ENCODE measurements at regions not wholly inside any gene's neighbourhood (a gene's known extent, or its start where the extent isn't known, plus 50 kb on each side); places are given as distances from the start of the nearest gene placed in this dataset.
"Not testable (repeated sequence)": the region's sequence is repeated elsewhere in the genome, so short reads cannot be mapped to it uniquely, and the experiment has no call there.

- no peak for DNase-seq
These were observed 417.1 kb downstream of the SOCS6 start for GRCh38 chr18:70705831-70706416.

GRCh38 chr18:70700496-70700895 lies 411.7 kb downstream of the SOCS6 start:
- DNase-seq, result no peak

DNA sequence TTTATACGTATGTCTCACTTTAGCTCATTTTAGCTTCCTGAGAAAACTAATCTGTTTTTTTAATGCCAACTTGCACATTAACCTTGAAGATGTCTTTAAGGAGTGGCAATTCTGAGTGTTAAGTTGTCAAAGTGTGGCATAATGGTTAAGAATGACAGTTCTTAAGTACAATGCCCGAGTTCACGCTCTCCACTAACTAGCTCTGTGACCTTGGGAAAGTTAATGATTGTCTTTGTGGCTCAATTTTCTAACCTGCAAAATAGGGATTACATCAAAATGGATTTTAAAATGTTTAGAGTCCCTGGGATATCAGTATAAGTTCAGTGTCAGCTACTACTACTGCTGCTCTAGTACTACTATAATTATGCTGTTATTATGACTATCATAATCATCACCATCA lies 409.7 kb downstream of the SOCS6 start:
- DNase-seq, result no peak

DNA sequence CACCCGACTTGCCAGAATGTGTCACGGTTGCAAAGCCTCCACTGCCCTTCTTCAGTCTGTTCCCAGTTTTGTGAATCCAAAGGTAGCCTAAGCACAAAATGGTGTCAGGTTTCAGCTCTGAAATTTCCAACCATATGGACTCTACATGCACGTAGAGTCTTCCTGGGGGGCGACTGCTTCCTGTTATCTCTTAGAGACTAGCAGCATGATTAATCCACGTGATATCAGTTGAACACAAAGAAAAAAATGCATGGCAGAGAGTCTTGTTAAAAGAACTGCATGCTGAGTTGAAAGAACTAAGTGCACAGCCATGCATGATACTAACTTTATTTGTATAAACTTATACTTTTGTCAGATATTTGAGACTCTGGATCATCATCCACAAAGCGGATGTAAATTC lies 404.4 kb downstream of the SOCS6 start:
- no peak for DNase-seq

DNA sequence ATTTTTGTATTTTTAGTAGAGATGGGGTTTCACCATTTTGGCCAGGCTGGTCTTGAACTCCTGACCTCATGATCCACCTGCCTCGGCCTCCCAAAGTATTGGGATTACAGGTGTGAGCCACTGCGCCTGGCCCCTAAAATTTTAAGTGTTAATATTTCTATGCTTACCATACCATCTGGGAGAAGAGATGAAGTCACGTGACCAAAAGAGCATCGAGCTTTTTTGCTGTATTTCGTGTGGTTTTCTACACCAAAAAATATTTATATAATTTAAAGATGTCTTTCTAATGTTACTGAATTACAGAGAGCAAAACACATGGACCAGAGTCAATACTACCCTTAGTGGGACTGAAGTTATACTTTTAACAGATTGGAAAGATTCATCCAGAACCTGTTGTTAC lies 400.9 kb downstream of the SOCS6 start:
- not testable (repeated sequence) for DNase-seq

- no peak for DNase-seq
These were observed 399.4 kb downstream of the SOCS6 start for GRCh38 chr18:70688286-70688685.

DNA sequence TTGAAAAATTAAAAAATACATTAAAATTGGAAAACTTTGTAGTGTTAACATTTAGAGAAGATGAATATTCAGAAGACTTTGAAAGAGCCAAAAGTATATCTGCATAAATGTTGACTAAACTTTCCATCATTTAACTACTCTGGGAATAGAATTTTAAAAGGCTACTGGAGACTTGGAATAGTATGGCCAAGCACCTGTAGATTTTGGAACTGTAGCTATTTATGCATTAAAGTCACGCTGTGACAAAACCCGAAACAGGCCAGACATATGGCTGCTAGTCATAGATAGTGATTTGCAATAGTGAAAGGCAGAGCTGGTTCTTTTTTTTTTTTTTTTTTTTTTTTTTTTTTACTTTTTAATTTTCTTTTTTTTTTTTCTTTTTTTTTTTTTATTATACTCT lies 396.0 kb downstream of the SOCS6 start:
- DNase-seq, result no peak

GRCh38 chr18:70683263-70683662 lies 394.4 kb downstream of the SOCS6 start:
- DNase-seq, result peak; percentile 52

- DNase-seq, result no peak
These were observed 386.1 kb downstream of the SOCS6 start for GRCh38 chr18:70674896-70675295.

DNA sequence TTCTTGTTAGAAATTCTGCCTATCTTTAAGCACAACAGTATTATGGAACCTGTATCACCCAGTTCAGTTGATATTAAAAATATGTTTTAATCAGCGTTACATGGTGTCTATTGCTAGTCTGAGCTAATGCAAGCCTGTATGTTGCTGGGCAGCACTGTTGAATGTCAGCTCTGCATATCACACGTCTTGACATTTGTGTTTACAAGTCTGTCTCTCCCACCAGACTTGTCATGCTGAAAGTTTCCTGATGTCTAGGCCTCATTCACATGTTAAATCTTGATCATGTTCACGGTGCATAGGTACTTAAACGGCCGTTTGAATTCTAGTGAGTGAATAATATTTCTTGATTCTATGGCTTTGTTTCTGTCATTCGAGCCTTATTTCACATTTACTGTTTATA lies 385.0 kb downstream of the SOCS6 start:
- DNase-seq, result no peak

DNA sequence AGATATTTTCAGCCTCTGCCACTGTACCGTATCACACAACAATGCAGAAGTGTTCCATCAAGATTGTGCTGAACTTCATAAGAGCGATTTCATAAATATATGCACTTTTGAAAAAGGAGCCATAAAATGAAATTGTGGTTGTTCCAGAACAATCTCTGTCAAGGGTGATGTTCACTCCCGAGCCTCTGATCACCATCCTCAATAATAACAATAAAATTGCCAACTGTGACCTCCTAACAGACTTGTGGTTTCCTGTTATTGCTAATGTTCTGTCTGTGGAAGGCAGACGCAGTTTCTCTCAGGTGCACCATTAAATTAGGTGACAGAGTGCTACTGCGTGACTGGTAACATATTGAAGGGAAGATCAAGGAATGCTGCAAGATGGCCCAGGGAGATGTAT lies 383.7 kb downstream of the SOCS6 start:
- peak; percentile 74 for DNase-seq

DNA sequence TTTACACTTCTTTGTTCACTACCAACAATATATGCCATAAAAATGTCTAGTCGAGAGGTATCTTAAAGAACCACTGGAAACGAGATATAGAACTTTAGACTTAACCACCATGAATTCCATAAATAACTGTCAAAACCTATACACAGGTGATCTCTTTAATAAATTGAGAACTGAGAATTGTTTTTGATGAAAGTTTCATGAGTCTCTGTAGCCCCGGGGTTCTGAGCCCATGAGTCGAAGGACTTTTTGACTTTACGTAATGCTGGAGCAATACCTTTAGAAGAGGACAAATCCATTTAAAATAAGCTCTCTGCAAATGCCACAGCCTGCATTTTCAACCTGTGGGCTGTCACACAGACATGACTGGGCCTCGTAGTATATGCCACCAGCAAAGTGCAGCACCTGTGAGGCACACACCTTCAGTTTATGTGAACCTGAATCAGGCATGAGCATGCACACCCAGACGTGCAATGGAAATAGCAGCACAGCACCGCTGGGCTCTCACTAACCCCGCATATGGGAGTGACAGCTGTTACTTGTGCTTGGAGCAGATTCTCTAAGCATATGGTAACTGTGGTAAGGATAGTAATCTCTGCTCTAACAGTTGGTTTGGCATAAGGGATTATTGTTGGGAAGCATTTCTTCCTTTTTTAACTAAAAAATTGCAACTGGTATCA lies 383.2 kb downstream of the SOCS6 start:
- DNase-seq, result peak; percentile 31

DNA sequence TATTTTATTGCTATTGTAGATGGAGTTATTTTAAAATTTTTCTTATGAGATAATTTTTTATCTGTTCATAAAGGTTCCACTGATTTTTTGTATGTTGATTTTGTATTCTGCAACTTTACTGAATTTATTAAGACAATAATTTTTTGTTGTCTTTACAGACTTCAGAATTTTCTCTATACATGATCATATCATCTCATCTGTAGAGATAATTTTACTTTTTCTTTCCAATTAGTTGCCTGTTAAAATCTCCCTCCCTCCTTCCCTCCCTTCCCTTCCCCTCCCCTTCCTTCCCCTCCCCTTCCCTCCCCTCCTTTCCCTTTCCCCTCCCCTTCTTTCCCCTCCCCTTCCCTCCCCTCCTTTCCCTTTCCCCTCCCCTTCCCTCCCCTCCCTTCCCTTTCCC lies 378.1 kb downstream of the SOCS6 start:
- no peak for DNase-seq

GRCh38 chr18:70663141-70663540 lies 374.3 kb downstream of the SOCS6 start:
- peak; percentile 45 for DNase-seq

- DNase-seq, result no peak
These were observed 373.7 kb downstream of the SOCS6 start for GRCh38 chr18:70662588-70662987.

DNA sequence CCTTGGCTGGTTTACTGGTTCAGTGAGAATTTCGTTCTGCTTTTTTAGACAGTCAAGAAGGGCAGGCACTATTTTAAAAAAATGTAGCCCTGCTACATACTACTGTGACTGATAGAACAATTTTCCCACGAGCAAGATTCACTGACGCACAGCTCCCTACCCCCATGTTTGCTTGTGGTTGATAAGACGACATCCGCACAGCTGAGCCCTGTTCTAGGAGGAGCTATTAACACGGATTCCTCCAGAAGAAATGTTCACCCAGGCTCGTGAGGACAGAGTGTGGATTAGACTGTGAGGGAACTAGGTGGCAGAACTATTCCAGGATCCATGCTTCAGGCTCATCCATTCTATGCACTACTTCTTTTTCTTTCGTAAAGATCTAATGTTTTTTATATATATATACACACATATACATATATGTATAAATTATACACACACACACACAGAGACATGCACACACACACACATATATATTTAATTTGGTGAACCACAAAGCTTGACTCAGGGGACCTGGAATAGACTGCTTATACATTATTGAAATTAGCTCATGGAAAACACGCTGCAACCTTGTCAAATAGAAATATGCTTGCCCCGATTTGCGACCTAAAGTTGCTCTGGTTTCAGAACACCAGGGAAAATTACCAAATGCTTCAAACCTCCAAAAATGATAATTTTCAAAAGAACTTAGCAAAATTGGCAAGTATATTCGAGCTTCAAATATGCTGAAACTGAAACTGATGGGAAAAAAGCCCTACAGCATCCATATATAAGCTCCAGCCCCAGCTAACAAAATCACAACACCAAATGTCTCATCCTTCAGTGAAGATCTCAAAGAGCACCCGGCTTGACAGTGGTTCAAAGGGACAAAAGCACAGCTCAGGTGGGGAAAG lies 370.4 kb downstream of the SOCS6 start:
- peak; percentile 72 for DNase-seq

- no peak for DNase-seq
These were observed 364.8 kb downstream of the SOCS6 start for GRCh38 chr18:70653671-70654070.

DNA sequence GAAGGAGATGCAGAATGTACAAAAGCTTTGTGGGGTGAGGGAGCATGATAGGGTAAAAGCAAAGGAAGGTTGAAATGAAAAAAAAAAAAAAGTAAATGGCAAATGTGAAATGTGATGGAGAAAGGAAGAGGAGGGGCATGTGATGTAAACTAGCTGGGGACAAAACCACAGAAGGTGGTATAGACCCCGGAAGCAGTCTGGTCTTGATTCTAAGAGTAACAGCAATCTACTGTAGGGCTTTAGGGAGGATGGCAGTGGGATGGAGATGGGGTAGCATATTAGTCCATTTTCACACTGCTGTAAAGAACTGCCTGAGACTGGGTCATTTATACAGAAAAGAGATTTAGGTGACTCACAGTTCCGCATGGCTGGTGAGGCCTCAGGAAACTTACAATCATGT lies 362.0 kb downstream of the SOCS6 start:
- no peak for DNase-seq

DNA sequence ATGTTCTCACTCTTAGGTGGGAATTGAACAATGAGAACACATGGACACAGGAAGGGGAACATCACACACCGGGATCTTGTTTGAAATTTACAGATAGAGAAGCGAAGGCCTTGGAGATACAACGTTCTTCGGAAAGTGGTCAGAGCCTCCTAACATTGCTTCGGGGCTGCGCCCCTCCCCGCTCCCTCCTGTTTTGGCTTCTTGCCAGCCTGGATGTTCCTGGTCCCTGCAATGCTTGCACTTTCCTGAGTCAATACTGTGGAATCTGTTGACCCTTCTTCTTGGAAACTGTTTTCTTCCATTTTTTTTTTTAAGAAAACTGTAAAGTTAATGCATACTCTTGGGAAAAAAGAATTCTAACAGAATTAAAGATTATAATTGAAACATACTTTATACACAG lies 360.8 kb downstream of the SOCS6 start:
- no peak for DNase-seq

DNA sequence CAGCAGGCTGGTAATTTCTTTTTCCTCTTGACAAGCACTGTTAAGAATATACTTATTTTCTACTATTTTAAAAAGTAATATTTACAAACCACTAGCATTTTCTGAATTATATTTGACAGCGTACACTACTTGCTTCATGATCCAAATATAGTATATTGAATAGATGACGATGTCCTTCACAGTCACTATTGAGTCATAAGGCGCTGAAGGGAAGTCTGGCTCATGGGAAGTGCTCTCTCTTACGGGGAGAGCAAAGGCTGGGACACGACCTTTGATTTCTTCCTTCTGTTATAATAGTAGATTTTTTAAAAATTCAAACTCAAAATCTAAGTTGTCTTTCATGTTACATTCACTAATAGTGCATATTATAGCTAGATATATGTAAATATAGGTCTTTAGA lies 357.1 kb downstream of the SOCS6 start:
- DNase-seq, result no peak

GRCh38 chr18:70643812-70644211 lies 355.0 kb downstream of the SOCS6 start:
- no peak for DNase-seq

GRCh38 chr18:70641156-70641775 lies 352.4 kb downstream of the SOCS6 start:
- DNase-seq, result no peak

DNA sequence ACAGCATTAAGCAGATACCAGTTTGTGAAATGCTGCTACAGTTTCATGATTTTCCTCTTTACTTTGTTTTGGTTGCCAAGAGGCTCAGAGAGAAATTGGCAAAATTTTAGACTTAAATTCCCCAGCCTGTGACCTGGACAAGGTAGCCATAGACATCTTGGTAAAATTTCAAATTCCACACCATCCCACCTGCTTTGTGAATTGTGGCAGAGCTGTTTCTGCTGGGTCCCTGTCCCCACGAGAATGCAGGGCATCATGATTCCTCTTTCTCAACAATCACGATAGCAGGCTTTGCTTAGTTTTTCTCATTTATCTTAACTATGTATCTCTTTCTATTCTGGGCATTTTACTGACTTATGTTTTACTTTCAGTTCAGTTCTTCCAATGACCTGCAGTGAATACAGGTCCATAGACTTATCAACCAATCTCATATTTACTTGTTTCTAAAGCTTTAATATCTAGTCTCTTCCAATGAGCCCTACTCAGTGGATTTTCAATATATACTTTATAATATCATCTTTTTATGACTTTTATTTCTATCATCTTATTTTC lies 351.6 kb downstream of the SOCS6 start:
- DNase-seq, result no peak
